Vagina (tissue), 2 donors: ENCODE measurements at regions not wholly inside any gene's neighbourhood (a gene's known extent, or its start where the extent isn't known, plus 50 kb on each side); places are given as distances from the start of the nearest gene placed in this dataset.
"Not testable (repeated sequence)": the region's sequence is repeated elsewhere in the genome, so short reads cannot be mapped to it uniquely, and the experiment has no call there.

ENCODE experiments used
- DNase-seq, 2 donors: peaks; one replicate each; pipeline ENCODE4 v3.0.0-alpha.2; 2017; ENCODE audit errors: extremely low spot score in 2 of 2
- H3K27ac ChIP-seq: fragments of 200-600 bp; sonication (generic); one replicate; pipeline ENCODE4 v1.5.1; 2019
- H3K27me3 ChIP-seq: fragments of 200-600 bp; sonication (generic); one replicate; pipeline ENCODE4 v1.5.1; 2019
- H3K36me3 ChIP-seq, 2 donors: fragments of 200-600 bp; sonication (generic); one replicate each; pipeline ENCODE4 v1.5.1; 2017 to 2019
- H3K4me1 ChIP-seq: fragments of 200-600 bp; sonication (generic); one replicate; pipeline ENCODE4 v1.5.1; 2019
- H3K4me3 ChIP-seq, 2 donors: fragments of 200-600 bp; sonication (generic); 1 replicate in 1 of 2; 2 replicates in 1 of 2; pipeline ENCODE4 v1.5.1; 2016 to 2019
- H3K9me3 ChIP-seq: fragments of 200-600 bp; sonication (generic); one replicate; pipeline ENCODE4 v1.5.1; 2019
- CTCF ChIP-seq, 3 experiments: fragments of 450-650 bp in 2 of 3; fragments of 200-600 bp in 1 of 3; sonication (generic) in 1 of 3; IDR thresholded peaks; one replicate each; pipeline ENCODE4 v1.5.1; 2017 to 2019; ENCODE audit warnings: antibody characterized with exemption in 3 of 3, mild to moderate bottlenecking in 2 of 3, moderate library complexity in 2 of 3
- POLR2A ChIP-seq, 2 donors: fragments of 450-650 bp; IDR thresholded peaks; one replicate each; pipeline ENCODE4 v1.6.1; 2017; ENCODE audit warnings: antibody characterized with exemption in 2 of 2, mild to moderate bottlenecking in 2 of 2, moderate library complexity in 2 of 2
- POLR2AphosphoS5 ChIP-seq, 2 donors: sonication (generic); formaldehyde crosslinking; IDR thresholded peaks; one replicate each; pipeline ENCODE4 v1.9.0; 2017; ENCODE audit warnings: antibody characterized with exemption in 2 of 2, mild to moderate bottlenecking in 2 of 2, low read depth in 1 of 2; ENCODE audit not compliant: insufficient read depth in 1 of 2
- intact Hi-C: fragments of 100-400 bp; cut with DNase I; formaldehyde crosslinking; loops from one replicate; pipeline ENCODE4 v1.15.1; 2023

DNA sequence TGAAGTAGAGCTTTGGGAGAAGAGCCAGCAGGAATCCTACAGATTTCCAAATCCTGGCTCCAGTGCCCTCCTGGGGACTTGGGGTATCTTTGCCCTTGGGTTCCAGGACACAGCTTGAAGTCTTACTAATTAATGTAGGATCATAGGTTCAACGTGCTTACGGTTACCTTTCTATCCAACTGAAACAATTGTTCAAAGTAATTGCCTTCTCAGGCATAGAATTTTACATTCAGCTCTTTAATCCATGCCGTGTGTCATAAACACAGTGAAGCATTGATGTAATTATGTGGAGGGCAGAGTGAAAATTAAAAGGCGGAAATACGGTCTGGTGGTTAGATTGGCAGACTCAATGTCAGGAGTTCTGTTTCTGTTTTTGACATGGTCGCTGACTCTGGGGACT lies 170.4 kb downstream of the COG6 start:
- intact Hi-C loops = no loop called here
- no peaks in the 10 kb centered on the region for H3K27me3 ChIP-seq
- H3K4me1 ChIP-seq = no peaks in the 10 kb centered on the region
- TF ChIP-seq CTCF (IDR thresholded peaks at IDR 0.05) = no peak
- TF ChIP-seq POLR2A (IDR thresholded peaks at IDR 0.05) = no peak
- no peak for TF ChIP-seq POLR2AphosphoS5 (IDR thresholded peaks at IDR 0.05; ENCODE audit: insufficient read depth in 1 of 2, low read depth in 1 of 2)
- no peak overlapping the region for H3K27ac ChIP-seq
- no peaks in the 10 kb centered on the region for H3K9me3 ChIP-seq
- no peaks in the 10 kb centered on the region for H3K36me3 ChIP-seq
- no peak overlapping the region for H3K4me3 ChIP-seq
- DNase-seq = no peak

GRCh38 chr13:39835253-39835652 lies 179.8 kb downstream of the COG6 start:
- Histone ChIP-seq H3K4me3 (no peak overlapping the region), H3K27ac (no peak overlapping the region), H3K27me3 (no peaks in the 10 kb centered on the region), H3K36me3 (no peaks in the 10 kb centered on the region), H3K4me1 (no peaks in the 10 kb centered on the region), H3K9me3 (no peaks in the 10 kb centered on the region)
- no peak for TF ChIP-seq POLR2AphosphoS5 (IDR thresholded peaks at IDR 0.05; ENCODE audit: insufficient read depth in 1 of 2, low read depth in 1 of 2)
- TF ChIP-seq CTCF (IDR thresholded peaks at IDR 0.05) = no peak
- intact Hi-C loops = no loop called here
- no peak for DNase-seq

- Histone ChIP-seq H3K9me3 (no peaks in the 10 kb centered on the region), H3K4me1 (no peaks in the 10 kb centered on the region), H3K27ac (no peak overlapping the region), H3K27me3 (no peaks in the 10 kb centered on the region), H3K4me3 (no peak overlapping the region), H3K36me3 (no peaks in the 10 kb centered on the region)
- intact Hi-C loops = no loop called here
- no peak for DNase-seq
- TF ChIP-seq CTCF (IDR thresholded peaks at IDR 0.05) = no peak
These were observed 180.6 kb downstream of the COG6 start for GRCh38 chr13:39836038-39836437.

DNA sequence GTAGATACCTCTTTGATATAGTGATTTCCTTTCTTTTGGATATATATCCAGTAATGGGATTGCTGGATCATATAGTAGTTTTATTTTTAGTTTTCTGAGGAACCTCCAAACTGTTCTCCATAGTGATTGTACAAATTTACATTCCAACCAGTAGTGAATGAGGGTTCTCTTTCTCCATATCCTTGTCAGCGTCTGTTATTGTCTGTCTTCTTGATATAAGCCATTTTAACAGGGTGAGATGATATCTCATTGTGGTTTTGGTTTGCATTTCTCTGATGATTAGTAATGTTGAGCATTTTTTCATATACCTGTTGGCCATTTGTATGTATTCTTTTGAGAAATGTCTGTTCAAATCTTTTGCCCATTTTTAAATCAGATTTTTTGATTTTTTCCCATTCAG lies 182.4 kb downstream of the COG6 start:
- DNase-seq, H3K4me3 ChIP-seq, H3K27ac ChIP-seq, H3K36me3 ChIP-seq, H3K4me1 ChIP-seq, H3K27me3 ChIP-seq, H3K9me3 ChIP-seq, intact Hi-C loops: not testable (repeated sequence)

- Histone ChIP-seq H3K36me3 (no peaks in the 10 kb centered on the region), H3K27me3 (no peaks in the 10 kb centered on the region), H3K4me1 (no peaks in the 10 kb centered on the region), H3K9me3 (no peaks in the 10 kb centered on the region), H3K4me3 (no peak overlapping the region), H3K27ac (no peak overlapping the region)
- no peak for DNase-seq
- intact Hi-C loops = no loop called here
- TF ChIP-seq POLR2A (IDR thresholded peaks at IDR 0.05) (no peak), CTCF (IDR thresholded peaks at IDR 0.05) (no peak), POLR2AphosphoS5 (IDR thresholded peaks at IDR 0.05; ENCODE audit: insufficient read depth in 1 of 2, low read depth in 1 of 2) (no peak)
These were observed 184.7 kb downstream of the COG6 start for GRCh38 chr13:39840201-39840600.

DNA sequence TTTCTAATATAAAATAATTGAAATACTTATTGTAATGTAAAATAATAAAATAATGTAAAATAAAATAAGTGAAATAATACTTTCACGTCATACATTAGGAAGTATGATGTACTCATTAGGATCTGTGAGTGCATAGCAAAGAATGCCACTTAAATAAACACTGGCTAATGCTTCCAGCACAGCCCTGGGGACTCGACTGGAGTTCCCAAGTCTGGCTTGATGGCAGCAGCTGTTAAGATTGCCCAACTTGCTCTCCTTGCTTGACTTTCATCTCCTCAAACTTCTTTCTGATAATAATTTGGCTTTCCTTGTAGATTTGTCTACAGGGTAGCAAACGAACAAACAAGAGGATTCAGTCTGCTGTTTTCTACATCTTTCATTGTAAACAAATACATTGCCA lies 191.9 kb downstream of the COG6 start:
- intact Hi-C loops = no loop called here
- no peak for TF ChIP-seq CTCF (IDR thresholded peaks at IDR 0.05)
- TF ChIP-seq POLR2AphosphoS5 (IDR thresholded peaks at IDR 0.05; ENCODE audit: insufficient read depth in 1 of 2, low read depth in 1 of 2) = no peak
- TF ChIP-seq POLR2A (IDR thresholded peaks at IDR 0.05) = no peak
- Histone ChIP-seq H3K36me3 (no peaks in the 10 kb centered on the region), H3K27me3 (no peaks in the 10 kb centered on the region), H3K4me3 (no peak overlapping the region), H3K4me1 (no peaks in the 10 kb centered on the region), H3K9me3 (no peaks in the 10 kb centered on the region), H3K27ac (no peak overlapping the region)
- no peak for DNase-seq
